GM12878 (cell line): ENCODE measurements at regions not wholly inside any gene's neighbourhood (a gene's known extent, or its start where the extent isn't known, plus 50 kb on each side); places are given as distances from the start of the nearest gene placed in this dataset.

Source experiments
- ATAC-seq: fragments of 200-7000 bp; cut with Tn5 transposase; 3 replicates; pipeline ENCODE4 v1.9.1; 2020; ENCODE audit warnings: mild to moderate bottlenecking, moderate library complexity
- BruUV-seq: library from RNA; stranded (reverse); fragments of 400-500 nt; replicated peaks from 2 replicates; lab custom pipeline; 2021; lab: Mats Ljungman, UMichigan
- CTCF ChIA-PET: fragments of 300-600 bp; sonication (Branson Sonifier 250); formaldehyde crosslinking; extraction: SDS; loops from one replicate; lab custom pipeline; 2021; ENCODE audit warnings: inconsistent platforms; lab: Yijun Ruan, JAX
- POLR2A ChIA-PET: fragments of 350-600 bp; formaldehyde crosslinking; extraction: SDS; loops from one replicate; lab custom pipeline; 2021; ENCODE audit warnings: inconsistent platforms; lab: Charles Lee
- RAD21 ChIA-PET: fragments of 300-600 bp; sonication (Branson Sonifier 250); formaldehyde crosslinking; loops from one replicate; lab custom pipeline; 2023; ENCODE audit warnings: antibody characterized with exemption; ENCODE audit not compliant: unreplicated experiment; lab: Charles Lee
- SMC1A ChIA-PET: fragments of 300-600 bp; sonication (Branson Sonifier 250); formaldehyde crosslinking; loops from one replicate; lab custom pipeline; 2023; ENCODE audit not compliant: unreplicated experiment, uncharacterized antibody; lab: Charles Lee
- DNase-seq: peaks from one replicate; pipeline ENCODE4 v3.0.0-alpha.2; 2011; ENCODE audit warnings: low read depth, low spot score
- FAIRE-seq: peaks from 3 replicates; lab custom pipeline; 2011; peaks lifted over from hg19 to GRCh38; lab: Jason Lieb, UNC
- H2AFZ ChIP-seq: 2 replicates; pipeline ENCODE4 v1.6.0; 2011; ENCODE audit warnings: low read depth, low read length, control low read depth; ENCODE audit not compliant: control insufficient read depth
- H3K27ac ChIP-seq: 2 replicates; pipeline ENCODE4 v1.5.1; 2011; ENCODE audit warnings: control low read depth; ENCODE audit not compliant: control insufficient read depth, insufficient read depth
- H3K27me3 ChIP-seq, 2 experiments: replicated peaks in 1 of 2; 2 replicates each; pipeline versions ENCODE4 v1.6.0 to v1.6.1; 2011; ENCODE audit warnings: low read length in 1 of 2; ENCODE audit not compliant: control insufficient read depth in 2 of 2, insufficient read depth in 2 of 2
- H3K36me3 ChIP-seq, 2 experiments: 2 replicates each; pipeline ENCODE4 v1.5.1; 2011; ENCODE audit warnings: low read length in 1 of 2; ENCODE audit not compliant: control insufficient read depth in 2 of 2, insufficient read depth in 2 of 2
- H3K4me1 ChIP-seq: 2 replicates; pipeline ENCODE4 v1.6.1; 2011; ENCODE audit warnings: mild to moderate bottlenecking, low read length, moderate library complexity, mixed read lengths; ENCODE audit not compliant: control insufficient read depth, insufficient read depth
- H3K4me2 ChIP-seq: 2 replicates; pipeline ENCODE4 v1.6.0; 2011; ENCODE audit warnings: control low read depth; ENCODE audit not compliant: control insufficient read depth, insufficient read depth
- H3K4me3 ChIP-seq: fragments of 200-600 bp; sonication (generic); 2 replicates; pipeline ENCODE4 v1.5.1; 2016
- H3K79me2 ChIP-seq: 2 replicates; pipeline ENCODE4 v1.6.0; 2011; ENCODE audit warnings: low read length; ENCODE audit not compliant: control insufficient read depth, insufficient read depth
- H3K9ac ChIP-seq: 2 replicates; pipeline ENCODE4 v1.8.0; 2011; ENCODE audit warnings: low read length, control low read depth, mixed read lengths; ENCODE audit not compliant: control insufficient read depth, insufficient read depth
- H3K9me3 ChIP-seq: replicated peaks from 3 replicates; pipeline ENCODE4 v1.5.1; 2011; ENCODE audit warnings: mild to moderate bottlenecking, low read length; ENCODE audit not compliant: control insufficient read depth, insufficient read depth
- H4K20me1 ChIP-seq: 2 replicates; pipeline ENCODE4 v1.6.0; 2011; ENCODE audit not compliant: control insufficient read depth, insufficient read depth
- IRF4 ChIP-seq: IDR thresholded peaks from 2 replicates; pipeline ENCODE4 v1.6.1; 2011; ENCODE audit warnings: low read depth, low read length
- KDM1A ChIP-seq: fragments of 200-600 bp; sonication (generic); IDR thresholded peaks from 2 replicates; pipeline ENCODE4 v1.6.1; 2016; ENCODE audit warnings: borderline replicate concordance
- MEF2B ChIP-seq: fragments of 450-650 bp; IDR thresholded peaks from 2 replicates; pipeline ENCODE4 v1.6.1; 2018; ENCODE audit warnings: mild to moderate bottlenecking, moderate library complexity; ENCODE audit not compliant: partially characterized antibody, poor library complexity, severe bottlenecking
- NKRF ChIP-seq: fragments of 450-650 bp; conservative IDR thresholded peaks from 2 replicates; pipeline ENCODE4 v1.6.1; 2017; ENCODE audit warnings: mild to moderate bottlenecking, moderate library complexity
- NR2C2 ChIP-seq: IDR thresholded peaks from 2 replicates; pipeline ENCODE4 v1.6.1; 2011; ENCODE audit warnings: borderline replicate concordance, low read depth; ENCODE audit not compliant: control insufficient read depth, insufficient read length
- PAX5 ChIP-seq: IDR thresholded peaks from 2 replicates; pipeline ENCODE4 v1.6.1; 2011; ENCODE audit warnings: low read depth, low read length, borderline replicate concordance
- POLR2A ChIP-seq: IDR thresholded peaks from 2 replicates; pipeline ENCODE4 v1.6.1; 2011; ENCODE audit warnings: low read depth, mild to moderate bottlenecking, low read length
- PRDM15 ChIP-seq: fragments of 450-650 bp; formaldehyde crosslinking; IDR thresholded peaks from 2 replicates; pipeline ENCODE4 v1.4.0; 2020; ENCODE audit warnings: mild to moderate bottlenecking, moderate library complexity
- SMARCA5 ChIP-seq: fragments of 450-650 bp; IDR thresholded peaks from 2 replicates; pipeline ENCODE4 v1.6.1; 2017; ENCODE audit warnings: mild to moderate bottlenecking
- SREBF2 ChIP-seq: IDR thresholded peaks from 2 replicates; pipeline ENCODE4 v1.6.1; 2012; ENCODE audit warnings: mild to moderate bottlenecking, low read length
- ZBED1 ChIP-seq: IDR thresholded peaks from 2 replicates; pipeline ENCODE4 v1.6.1; 2016; ENCODE audit warnings: borderline replicate concordance
- ZNF217 ChIP-seq: fragments of 450-650 bp; IDR thresholded peaks from 2 replicates; pipeline ENCODE4 v1.6.1; 2017; ENCODE audit warnings: antibody characterized with exemption, mild to moderate bottlenecking
- ZNF687 ChIP-seq: fragments of 450-650 bp; IDR thresholded peaks from 2 replicates; pipeline ENCODE4 v1.6.1; 2017; ENCODE audit warnings: mild to moderate bottlenecking, moderate library complexity
- WGBS: methylation state at CpG from one replicate; pipeline ENCODE4 v1.1.6; 2016; ENCODE audit warnings: low lambda C conversion rate; ENCODE audit not compliant: insufficient replicate concordance, insufficient coverage; ENCODE audit errors: missing lambda C conversion rate; 5-methylcytosine and 5-hydroxymethylcytosine counted together
- in situ Hi-C: fragments of 300-500 bp; cut with MboI; formaldehyde crosslinking; loops from 9 replicates; pipeline ENCODE4 v1.14.3; 2018; ENCODE audit warnings: mixed read lengths
- intact Hi-C: fragments of 100-400 bp; cut with micrococcal nuclease; formaldehyde crosslinking; loops from one replicate; pipeline ENCODE4 v1.14.2; 2022; ENCODE audit not compliant: unreplicated experiment
- TF ChIP-seq, protein P1 (sequence below): fragments of 450-650 bp; IDR thresholded peaks from 2 replicates; pipeline ENCODE4 v1.6.1; 2018; ENCODE audit warnings: mild to moderate bottlenecking, low read depth, moderate library complexity; ENCODE audit not compliant: partially characterized antibody

DNA sequence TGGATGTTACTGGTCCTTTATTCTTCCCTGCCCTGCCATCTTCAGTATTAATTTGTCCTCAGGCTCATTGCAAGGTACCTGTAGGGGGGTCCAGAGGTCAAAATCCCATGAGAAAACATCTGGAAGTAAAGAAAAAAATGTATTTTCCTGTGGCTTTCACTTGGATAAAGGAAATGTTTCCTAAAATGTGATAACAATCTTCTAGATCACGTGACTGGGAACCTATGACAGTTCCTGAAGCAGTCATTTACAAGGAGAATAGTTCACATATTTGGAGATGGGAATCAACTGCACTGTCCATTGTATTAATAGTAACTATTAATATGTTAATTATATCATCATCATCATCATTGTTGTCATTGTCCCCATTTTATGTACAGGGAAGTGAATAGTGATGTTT lies 915.1 kb upstream of the EEF2KMT start:
- intact Hi-C loops (loop anchor here (10.0 kb wide), 1 partner anchor 632 kb away; no protein-coding TSS in a partner anchor), in situ Hi-C loops (no loop called here)
- DNase-seq (no peak), FAIRE-seq (no peak), ATAC-seq (no peak)
- POLR2A ChIA-PET: no interaction called here
- H3K4me3 ChIP-seq: no peak overlapping the region
- H2AFZ ChIP-seq: no peak overlapping the region
- H3K27me3 ChIP-seq: no peaks in the 10 kb centered on the region
- no peak overlapping the region for H3K4me2 ChIP-seq
- RAD21 ChIA-PET: no interaction called here
- WGBS: 6% methylated on average over 1 of the region's 1 CpG
- CTCF ChIA-PET: no interaction called here
- H3K9me3 ChIP-seq: no peaks in the 10 kb centered on the region
- H3K4me1 ChIP-seq: no peaks in the 10 kb centered on the region
- H3K36me3 ChIP-seq: no peaks in the 10 kb centered on the region
- no peaks in the 10 kb centered on the region for H4K20me1 ChIP-seq
- H3K27ac ChIP-seq: no peak overlapping the region
- BruUV-seq: no TSS peak
- SMC1A ChIA-PET: no interaction called here
- H3K9ac ChIP-seq: no peak overlapping the region
- no peaks in the 10 kb centered on the region for H3K79me2 ChIP-seq
- TF ChIP-seq PRDM15 (CRISPR knock-in tag) (no peak), POLR2A (no peak), PAX5 (no peak), MEF2B (no peak), ZNF687 (no peak), SMARCA5 (no peak), KDM1A (no peak), NKRF (no peak), ZBED1 (no peak), NR2C2 (no peak), IRF4 (no peak), ZNF217 (no peak), SREBF2 (no peak)
- TF ChIP-seq, protein P1, sequence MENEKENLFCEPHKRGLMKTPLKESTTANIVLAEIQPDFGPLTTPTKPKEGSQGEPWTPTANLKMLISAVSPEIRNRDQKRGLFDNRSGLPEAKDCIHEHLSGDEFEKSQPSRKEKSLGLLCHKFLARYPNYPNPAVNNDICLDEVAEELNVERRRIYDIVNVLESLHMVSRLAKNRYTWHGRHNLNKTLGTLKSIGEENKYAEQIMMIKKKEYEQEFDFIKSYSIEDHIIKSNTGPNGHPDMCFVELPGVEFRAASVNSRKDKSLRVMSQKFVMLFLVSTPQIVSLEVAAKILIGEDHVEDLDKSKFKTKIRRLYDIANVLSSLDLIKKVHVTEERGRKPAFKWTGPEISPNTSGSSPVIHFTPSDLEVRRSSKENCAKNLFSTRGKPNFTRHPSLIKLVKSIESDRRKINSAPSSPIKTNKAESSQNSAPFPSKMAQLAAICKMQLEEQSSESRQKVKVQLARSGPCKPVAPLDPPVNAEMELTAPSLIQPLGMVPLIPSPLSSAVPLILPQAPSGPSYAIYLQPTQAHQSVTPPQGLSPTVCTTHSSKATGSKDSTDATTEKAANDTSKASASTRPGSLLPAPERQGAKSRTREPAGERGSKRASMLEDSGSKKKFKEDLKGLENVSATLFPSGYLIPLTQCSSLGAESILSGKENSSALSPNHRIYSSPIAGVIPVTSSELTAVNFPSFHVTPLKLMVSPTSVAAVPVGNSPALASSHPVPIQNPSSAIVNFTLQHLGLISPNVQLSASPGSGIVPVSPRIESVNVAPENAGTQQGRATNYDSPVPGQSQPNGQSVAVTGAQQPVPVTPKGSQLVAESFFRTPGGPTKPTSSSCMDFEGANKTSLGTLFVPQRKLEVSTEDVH: no peak
